Tibial nerve (tissue), 4 donors: ENCODE measurements at regions not wholly inside any gene's neighbourhood (a gene's known extent, or its start where the extent isn't known, plus 50 kb on each side); places are given as distances from the start of the nearest gene placed in this dataset.
A peak's percentile ranks its signal among the peaks of the same experiment; 100 is the strongest.

Experiments used
- CTCF ChIP-seq, 5 experiments: fragments of 200-600 bp in 3 of 5; fragments of 450-650 bp in 2 of 5; sonication (generic) in 3 of 5; IDR thresholded peaks; one replicate each; pipeline ENCODE4 v1.5.1; 2016 to 2019; ENCODE audit warnings: antibody characterized with exemption in 5 of 5, mild to moderate bottlenecking in 3 of 5, moderate library complexity in 2 of 5
- EP300 ChIP-seq, 2 donors: sonication (generic); formaldehyde crosslinking; IDR thresholded peaks; one replicate each; pipeline ENCODE4 v1.6.1; 2017; ENCODE audit warnings: antibody characterized with exemption in 2 of 2, mild to moderate bottlenecking in 1 of 2

- no peak for TF ChIP-seq CTCF (IDR thresholded peaks at IDR 0.05)
- TF ChIP-seq EP300 (IDR thresholded peaks at IDR 0.05) = peak in 1 of 2 donors; percentile 17
Observed at GRCh38 chrY:7440796-7441530, 529.4 kb upstream of the AMELY start.
